T-helper 17 cell (primary cell): ENCODE measurements at regions not wholly inside any gene's neighbourhood (a gene's known extent, or its start where the extent isn't known, plus 50 kb on each side); places are given as distances from the start of the nearest gene placed in this dataset.

Experiments used
- ATAC-seq: fragments of 150-1000 bp; cut with Tn5 transposase; 2 replicates; pipeline ENCODE4 v1.10.0; 2021; ENCODE audit warnings: mild to moderate bottlenecking, moderate library complexity
- DNase-seq, 3 donors: peaks; one replicate each; pipeline versions ENCODE4 v3.0.0 to v3.0.0-alpha.2; 2020 to 2021
- H3K9me3 ChIP-seq: one replicate; pipeline ENCODE4 v1.7.0; 2013; ENCODE audit warnings: low read length, mild to moderate bottlenecking; ENCODE audit not compliant: control insufficient read depth, poor library complexity, severe bottlenecking
- H3K27ac Mint-ChIP-seq: one replicate; pipeline ENCODE4 v1.8.0; 2022; ENCODE audit warnings: mild to moderate bottlenecking, moderate library complexity, mixed read lengths
- H3K27me3 Mint-ChIP-seq: one replicate; pipeline ENCODE4 v1.8.0; 2022; ENCODE audit warnings: mixed read lengths
- H3K36me3 Mint-ChIP-seq: one replicate; pipeline ENCODE4 v1.8.0; 2022; ENCODE audit warnings: low read depth, mixed read lengths
- H3K4me1 Mint-ChIP-seq: one replicate; pipeline ENCODE4 v1.8.0; 2022; ENCODE audit warnings: mild to moderate bottlenecking, mixed read lengths
- H3K4me3 Mint-ChIP-seq: one replicate; pipeline ENCODE4 v1.8.0; 2022; ENCODE audit warnings: mild to moderate bottlenecking, moderate library complexity, mixed read lengths

DNA sequence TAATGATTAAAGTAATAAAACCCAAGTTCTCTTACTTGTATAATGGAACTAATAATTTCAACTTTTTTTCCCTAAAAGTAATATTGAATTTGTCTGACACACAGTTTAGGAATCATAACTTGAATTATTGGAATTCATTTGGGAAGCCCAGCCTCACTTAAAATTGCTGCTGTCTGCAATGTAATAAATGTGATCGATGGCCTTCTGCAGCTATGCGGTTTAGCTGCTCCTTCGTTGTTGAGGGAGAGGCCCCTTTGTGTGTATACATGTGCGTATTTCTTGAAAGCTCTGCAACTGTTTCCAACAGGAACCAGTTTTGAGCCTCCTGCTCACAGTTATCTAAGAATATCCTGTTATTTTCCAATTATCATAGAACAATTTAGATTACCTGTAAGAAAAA lies 152.5 kb downstream of the AKR1D1 start:
- DNase-seq = no peak
- peaks cover 21% of the 10 kb centered on the region for H3K27me3 Mint-ChIP-seq

DNA sequence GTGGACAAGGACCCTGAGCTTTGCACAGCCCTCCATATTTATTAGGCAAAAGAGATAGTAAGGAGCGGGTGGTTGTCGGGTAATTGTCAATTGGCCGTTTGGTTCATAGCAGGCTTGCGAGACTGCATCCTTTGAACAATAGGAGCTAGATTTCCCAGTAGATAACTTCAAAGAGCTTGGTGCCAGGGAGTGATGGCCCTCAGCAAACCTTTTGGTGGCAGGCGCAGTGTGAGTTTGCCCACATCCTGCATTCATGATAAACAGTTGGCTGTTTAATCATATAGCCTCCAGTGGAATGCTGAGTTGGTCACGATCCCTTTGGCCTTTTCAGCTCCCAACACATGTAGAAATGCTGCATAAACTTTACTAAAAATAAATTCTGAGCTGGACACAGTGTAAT lies 156.9 kb downstream of the AKR1D1 start:
- no peak for DNase-seq
- ATAC-seq = no peak
- no peak overlapping the region for H3K27ac Mint-ChIP-seq
- H3K4me1 Mint-ChIP-seq = no peaks in the 10 kb centered on the region
- no peak overlapping the region for H3K4me3 Mint-ChIP-seq
- H3K27me3 Mint-ChIP-seq = peaks cover 21% of the 10 kb centered on the region
- no peaks in the 10 kb centered on the region for H3K9me3 ChIP-seq
- no peaks in the 10 kb centered on the region for H3K36me3 Mint-ChIP-seq

More for the DNA sequence above, 152.5 kb downstream of the AKR1D1 start:
- Mint-ChIP-seq H3K36me3 (no peaks in the 10 kb centered on the region), H3K27ac (no peak overlapping the region), H3K4me1 (peaks cover 3% of the 10 kb centered on the region), H3K4me3 (no peak overlapping the region)
- no peak for ATAC-seq
- no peaks in the 10 kb centered on the region for H3K9me3 ChIP-seq

DNA sequence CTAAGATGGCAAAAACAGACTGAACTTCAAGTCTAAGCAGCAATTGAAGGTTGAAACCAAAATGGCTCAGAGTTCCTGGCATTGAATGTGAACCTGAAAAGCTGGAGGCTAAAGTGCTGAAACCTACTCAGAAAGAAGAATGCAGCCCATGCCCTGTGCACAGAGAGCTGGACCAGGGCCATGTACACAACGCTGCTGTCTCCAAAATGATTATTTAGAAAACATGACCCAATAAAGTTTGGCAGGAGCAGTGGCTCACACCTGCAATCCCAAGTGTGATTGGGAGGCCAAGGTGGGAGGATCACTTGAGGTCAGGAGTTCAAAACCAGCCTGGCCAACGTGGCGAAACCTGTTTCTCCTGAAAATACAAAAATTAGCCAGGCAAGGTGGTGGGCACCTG lies 158.9 kb downstream of the AKR1D1 start:
- no peak for ATAC-seq
- H3K9me3 ChIP-seq = no peaks in the 10 kb centered on the region
- no peak overlapping the region for H3K4me3 Mint-ChIP-seq
- H3K4me1 Mint-ChIP-seq = no peaks in the 10 kb centered on the region
- DNase-seq = no peak
- no peak overlapping the region for H3K27ac Mint-ChIP-seq
- H3K36me3 Mint-ChIP-seq = no peaks in the 10 kb centered on the region
- H3K27me3 Mint-ChIP-seq = peaks cover 11% of the 10 kb centered on the region

DNA sequence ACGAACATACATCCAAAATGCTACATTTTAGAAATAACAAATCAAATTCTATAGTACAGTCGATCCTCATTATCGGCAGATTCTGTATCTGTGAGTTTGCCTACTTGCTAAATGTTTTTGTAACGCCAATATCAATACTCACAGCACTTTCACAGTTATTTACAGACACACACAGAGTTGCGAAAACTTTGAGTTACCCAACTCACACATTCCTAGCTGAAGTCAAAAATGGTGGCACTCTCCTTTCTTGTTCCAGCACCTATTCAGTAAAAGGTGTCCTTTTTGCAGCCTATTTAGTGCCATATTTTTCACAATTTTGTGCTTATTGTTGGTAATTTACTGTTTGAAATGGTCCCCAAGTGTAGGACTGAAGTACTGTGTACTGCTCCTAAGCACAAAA lies 161.7 kb downstream of the AKR1D1 start:
- no peaks in the 10 kb centered on the region for H3K4me1 Mint-ChIP-seq
- DNase-seq = no peak
- H3K36me3 Mint-ChIP-seq = no peaks in the 10 kb centered on the region
- no peak overlapping the region for H3K4me3 Mint-ChIP-seq
- no peak overlapping the region for H3K27ac Mint-ChIP-seq
- no peak for ATAC-seq
- no peaks in the 10 kb centered on the region for H3K9me3 ChIP-seq
- no peaks in the 10 kb centered on the region for H3K27me3 Mint-ChIP-seq

DNA sequence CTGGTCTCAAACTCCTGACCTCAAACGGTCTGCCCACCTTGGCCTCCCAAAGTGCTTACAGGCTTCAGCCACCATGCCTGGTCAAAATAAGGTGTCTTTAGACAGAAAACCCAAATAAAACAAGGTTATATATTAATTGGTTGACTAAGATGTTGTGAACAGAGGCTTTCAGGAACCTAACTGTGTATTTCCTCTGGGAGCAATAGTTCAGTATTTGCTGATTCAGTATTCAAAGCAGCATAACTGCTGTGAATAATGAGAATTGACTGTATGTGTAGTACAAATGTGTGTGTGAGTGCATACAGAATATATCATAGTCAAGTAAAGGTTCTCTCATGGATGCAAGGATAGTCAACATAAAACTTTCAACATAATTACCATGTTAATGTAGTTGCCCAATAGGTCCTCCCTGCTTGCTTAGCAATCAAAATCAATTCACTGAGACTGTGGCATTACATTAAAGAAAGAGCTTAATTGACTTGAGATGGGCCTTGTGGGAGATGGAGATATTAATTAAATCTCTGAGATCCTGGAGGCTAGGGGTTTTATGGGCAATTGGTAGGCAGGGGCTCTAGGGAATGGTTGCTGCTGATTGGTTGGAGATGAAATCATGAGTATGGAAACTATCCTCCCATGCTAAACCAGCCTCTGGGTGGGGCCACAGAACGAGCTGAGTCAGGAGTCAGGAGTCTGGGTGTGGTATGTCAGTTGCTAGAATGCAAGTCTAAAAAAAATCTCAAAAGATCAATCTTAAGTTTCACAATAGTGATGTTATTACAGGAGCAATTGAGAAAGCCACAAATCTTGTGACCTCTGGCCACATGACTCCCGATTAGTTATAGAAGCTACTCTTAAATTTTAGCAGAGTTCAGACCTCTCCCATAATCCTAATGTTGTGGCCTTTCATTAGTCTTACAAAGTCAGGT lies 162.7 kb downstream of the AKR1D1 start:
- H3K4me1 Mint-ChIP-seq = no peaks in the 10 kb centered on the region
- no peak overlapping the region for H3K4me3 Mint-ChIP-seq
- H3K27ac Mint-ChIP-seq = no peak overlapping the region
- ATAC-seq (no peak), DNase-seq (no peak)
- H3K27me3 Mint-ChIP-seq = no peaks in the 10 kb centered on the region
- H3K9me3 ChIP-seq = no peaks in the 10 kb centered on the region
- no peaks in the 10 kb centered on the region for H3K36me3 Mint-ChIP-seq

DNA sequence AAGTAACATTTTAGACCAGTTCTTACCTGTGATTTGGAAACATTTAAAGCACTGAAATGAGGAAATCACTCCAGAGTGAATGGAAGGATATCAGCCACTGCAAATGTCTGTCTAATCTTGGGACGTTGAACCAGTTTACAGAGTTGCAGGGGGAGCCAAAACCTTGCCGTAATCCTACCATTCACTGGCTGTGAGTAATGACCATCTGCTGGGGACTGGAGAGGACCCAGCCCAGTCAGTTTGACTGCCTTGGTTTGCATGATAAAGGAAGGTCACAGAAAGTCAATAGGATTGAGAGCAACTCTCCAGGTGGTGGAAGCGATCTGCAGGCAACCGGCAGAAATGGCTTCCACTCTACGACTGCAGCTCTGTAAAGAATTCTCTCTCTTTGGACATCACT lies 167.2 kb downstream of the AKR1D1 start:
- H3K9me3 ChIP-seq = no peaks in the 10 kb centered on the region
- no peak for ATAC-seq
- Mint-ChIP-seq H3K36me3 (no peaks in the 10 kb centered on the region), H3K4me1 (no peaks in the 10 kb centered on the region), H3K27me3 (peaks cover 9% of the 10 kb centered on the region), H3K27ac (no peak overlapping the region), H3K4me3 (no peak overlapping the region)
- no peak for DNase-seq

DNA sequence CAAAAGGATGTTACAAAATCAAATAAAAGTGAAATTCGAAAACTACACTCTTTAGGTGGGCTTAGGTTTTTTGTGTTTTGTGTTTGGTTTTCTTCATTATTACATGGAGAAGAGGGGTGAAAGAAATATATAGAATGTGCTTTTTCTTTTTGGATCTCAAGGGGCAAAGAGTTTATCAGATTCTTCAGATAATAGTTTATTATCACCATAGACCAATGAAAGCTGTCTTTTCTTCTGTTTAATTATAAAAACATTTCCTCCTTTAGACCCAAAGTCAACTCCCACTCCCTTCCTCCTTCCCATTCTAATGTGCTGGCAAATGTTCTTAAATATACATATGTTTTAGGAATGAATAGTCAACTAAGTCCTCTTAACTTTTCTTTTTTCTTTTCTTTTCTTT lies 167.6 kb downstream of the AKR1D1 start:
- Mint-ChIP-seq H3K36me3 (no peaks in the 10 kb centered on the region), H3K4me3 (no peak overlapping the region), H3K4me1 (no peaks in the 10 kb centered on the region), H3K27me3 (peaks cover 9% of the 10 kb centered on the region), H3K27ac (no peak overlapping the region)
- H3K9me3 ChIP-seq = no peaks in the 10 kb centered on the region
- ATAC-seq = no peak
- DNase-seq = no peak

DNA sequence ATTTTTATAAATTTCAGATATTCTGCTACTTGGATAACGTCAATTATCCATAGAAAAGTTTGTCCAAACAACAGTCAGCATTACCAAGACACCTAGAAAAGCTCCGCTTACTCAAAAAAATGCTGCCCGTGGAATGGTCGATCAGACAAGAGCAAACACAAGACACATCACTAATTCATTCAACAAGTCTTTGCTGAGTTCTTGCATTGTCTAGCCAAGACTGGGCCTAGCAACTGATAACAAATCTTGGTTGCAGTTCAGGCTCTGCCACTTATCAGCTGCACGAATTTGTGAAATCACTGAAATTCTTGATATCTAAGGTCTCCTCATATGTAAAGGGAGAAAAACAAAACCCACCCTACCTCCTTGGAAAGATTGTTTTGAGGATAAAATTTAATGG lies 168.3 kb downstream of the AKR1D1 start:
- Mint-ChIP-seq H3K4me1 (no peaks in the 10 kb centered on the region), H3K36me3 (no peaks in the 10 kb centered on the region), H3K4me3 (no peak overlapping the region), H3K27ac (no peak overlapping the region), H3K27me3 (peaks cover 9% of the 10 kb centered on the region)
- no peak for ATAC-seq
- H3K9me3 ChIP-seq = no peaks in the 10 kb centered on the region
- no peak for DNase-seq

DNA sequence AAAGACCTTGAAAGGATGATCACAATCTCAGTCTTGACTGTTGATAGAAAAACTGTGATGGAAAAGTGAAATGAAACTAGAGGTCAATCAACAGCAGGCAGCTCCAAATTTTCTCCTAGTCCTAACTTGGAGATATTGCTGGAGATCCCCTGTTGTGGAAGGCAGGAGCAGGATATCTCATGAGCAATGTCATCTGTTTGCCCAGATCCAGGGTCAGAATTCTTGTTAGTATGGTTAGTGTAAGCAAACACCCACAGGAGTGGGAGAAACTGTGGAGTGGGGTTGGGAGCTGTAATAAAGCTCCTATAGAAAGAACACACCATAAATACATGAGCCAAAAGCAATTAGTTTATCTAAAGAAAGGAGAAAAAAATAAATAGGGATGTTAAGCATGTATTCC lies 169.0 kb downstream of the AKR1D1 start:
- H3K36me3 Mint-ChIP-seq = no peaks in the 10 kb centered on the region
- H3K27me3 Mint-ChIP-seq = peaks cover 9% of the 10 kb centered on the region
- no peak overlapping the region for H3K27ac Mint-ChIP-seq
- H3K4me3 Mint-ChIP-seq = no peak overlapping the region
- no peaks in the 10 kb centered on the region for H3K9me3 ChIP-seq
- DNase-seq (no peak), ATAC-seq (no peak)
- H3K4me1 Mint-ChIP-seq = no peaks in the 10 kb centered on the region

DNA sequence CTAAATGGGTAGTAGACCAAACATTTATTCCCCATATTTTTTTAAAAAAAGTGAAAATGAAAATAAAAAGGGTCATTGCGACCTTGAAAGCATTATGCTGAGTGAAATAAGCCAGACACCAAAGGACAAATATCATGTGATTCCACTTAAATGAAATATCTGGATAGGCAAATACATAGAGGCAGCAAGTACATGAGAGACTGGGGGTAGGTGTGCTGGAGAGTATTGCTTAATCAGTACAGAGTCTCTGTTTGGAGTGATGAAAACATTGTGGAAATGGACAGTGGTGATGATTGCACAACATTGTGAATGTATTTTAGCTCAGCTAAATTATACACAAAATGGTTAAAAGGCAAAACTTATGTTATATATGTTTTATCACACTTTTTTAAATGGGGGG lies 169.4 kb downstream of the AKR1D1 start:
- H3K4me1 Mint-ChIP-seq = no peaks in the 10 kb centered on the region
- no peaks in the 10 kb centered on the region for H3K9me3 ChIP-seq
- no peak for ATAC-seq
- no peak for DNase-seq
- H3K36me3 Mint-ChIP-seq = no peaks in the 10 kb centered on the region
- H3K27me3 Mint-ChIP-seq = peaks cover 9% of the 10 kb centered on the region
- H3K4me3 Mint-ChIP-seq = no peak overlapping the region
- no peak overlapping the region for H3K27ac Mint-ChIP-seq

DNA sequence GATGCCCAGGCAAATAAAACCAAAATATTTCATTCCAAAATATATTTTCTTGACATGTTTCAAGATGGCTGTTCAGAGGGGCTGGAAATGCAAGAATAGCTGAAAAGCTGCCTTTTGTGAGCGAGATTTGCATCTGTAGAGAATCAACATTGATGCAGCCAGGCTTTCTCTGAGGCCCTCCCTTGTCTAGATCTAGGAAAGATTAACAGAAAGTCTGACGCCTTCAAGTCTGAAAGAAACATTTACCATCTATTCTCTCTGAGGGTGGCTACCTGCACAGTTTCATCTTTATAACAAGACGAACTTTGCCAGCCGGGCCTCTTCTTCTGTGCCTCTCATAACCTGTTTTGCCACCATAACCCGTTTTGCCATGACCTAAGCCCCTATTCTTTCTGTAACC lies 170.2 kb downstream of the AKR1D1 start:
- DNase-seq = no peak
- no peaks in the 10 kb centered on the region for H3K4me1 Mint-ChIP-seq
- no peak overlapping the region for H3K4me3 Mint-ChIP-seq
- H3K27me3 Mint-ChIP-seq = peaks cover 9% of the 10 kb centered on the region
- no peaks in the 10 kb centered on the region for H3K9me3 ChIP-seq
- no peaks in the 10 kb centered on the region for H3K36me3 Mint-ChIP-seq
- no peak overlapping the region for H3K27ac Mint-ChIP-seq
- no peak for ATAC-seq

DNA sequence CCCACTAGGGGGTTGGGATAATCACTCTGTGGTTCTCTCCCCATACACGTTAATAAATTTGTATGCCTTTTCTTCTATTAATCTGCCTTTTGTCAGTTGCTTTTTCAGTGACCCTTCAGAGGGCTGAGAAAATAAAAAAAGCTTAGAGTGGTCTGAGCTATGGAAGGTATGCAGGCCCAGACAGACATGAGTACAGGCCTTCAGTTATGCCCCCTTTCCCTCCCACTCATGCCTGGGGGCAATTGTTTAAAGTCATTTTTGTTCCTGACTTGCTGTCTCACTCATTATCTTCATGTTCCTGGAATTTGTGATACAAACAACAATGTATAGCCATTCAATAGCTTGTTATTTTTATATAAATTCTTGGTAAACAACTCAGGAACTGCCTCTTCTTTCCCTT lies 170.8 kb downstream of the AKR1D1 start:
- no peaks in the 10 kb centered on the region for H3K9me3 ChIP-seq

DNA sequence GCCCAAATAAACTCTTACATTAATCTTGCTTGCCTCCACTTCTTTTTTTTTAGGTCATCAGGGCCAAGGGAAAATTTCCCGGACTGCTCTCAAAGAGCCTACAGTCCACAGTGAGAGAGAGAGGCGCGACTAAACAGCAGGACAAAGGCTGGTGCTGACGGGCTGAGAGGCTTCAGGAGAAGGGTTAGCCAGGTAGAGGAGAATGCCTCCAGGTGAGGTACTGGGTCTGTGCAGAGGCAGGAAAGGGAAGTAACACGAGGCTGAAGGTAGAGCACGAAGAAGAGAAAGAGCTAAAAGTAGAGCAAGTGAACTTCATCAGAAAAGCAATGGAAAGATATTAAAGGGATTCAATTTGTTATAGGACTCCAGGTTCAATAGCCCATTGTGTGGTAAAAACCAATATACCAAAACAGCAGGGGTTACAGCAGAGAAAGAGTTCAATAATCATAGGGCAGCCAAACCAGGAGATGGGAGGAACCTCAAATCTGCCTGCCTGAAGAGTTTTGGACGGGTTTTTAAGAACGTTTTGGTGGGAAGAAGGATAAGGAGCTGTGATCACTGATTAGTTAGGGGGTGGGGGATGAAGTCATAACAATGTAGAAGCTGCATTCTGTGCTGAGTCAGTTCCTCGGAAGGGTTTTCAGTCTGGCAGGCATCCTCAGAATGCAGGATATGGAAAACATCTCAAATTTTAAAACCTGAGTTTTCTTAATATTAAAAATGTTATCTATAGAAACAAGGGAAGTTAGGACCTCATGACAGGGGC lies 171.5 kb downstream of the AKR1D1 start:
- DNase-seq = no peak
- no peaks in the 10 kb centered on the region for H3K4me1 Mint-ChIP-seq
- no peak overlapping the region for H3K27ac Mint-ChIP-seq
- ATAC-seq = no peak
- H3K4me3 Mint-ChIP-seq = no peak overlapping the region
- peaks cover 9% of the 10 kb centered on the region for H3K27me3 Mint-ChIP-seq
- H3K9me3 ChIP-seq = no peaks in the 10 kb centered on the region
- H3K36me3 Mint-ChIP-seq = no peaks in the 10 kb centered on the region

More for the DNA sequence above, 170.8 kb downstream of the AKR1D1 start:
- no peak overlapping the region for H3K4me3 Mint-ChIP-seq
- no peak overlapping the region for H3K27ac Mint-ChIP-seq
- ATAC-seq (no peak), DNase-seq (no peak)
- no peaks in the 10 kb centered on the region for H3K4me1 Mint-ChIP-seq
- H3K27me3 Mint-ChIP-seq = peaks cover 9% of the 10 kb centered on the region
- H3K36me3 Mint-ChIP-seq = no peaks in the 10 kb centered on the region
